PC-9 (cell line): ENCODE measurements at regions not wholly inside any gene's neighbourhood (a gene's known extent, or its start where the extent isn't known, plus 50 kb on each side); places are given as distances from the start of the nearest gene placed in this dataset.
"Not testable (repeated sequence)": the region's sequence is repeated elsewhere in the genome, so short reads cannot be mapped to it uniquely, and the experiment has no call there.

Source experiments
- CTCF ChIP-seq: fragments of 200-600 bp; sonication (generic); conservative IDR thresholded peaks from 2 replicates; pipeline ENCODE4 v1.6.1; 2017; ENCODE audit warnings: mixed run types, antibody characterized with exemption, mild to moderate bottlenecking, moderate library complexity
- EZH2 ChIP-seq: fragments of 200-600 bp; sonication (generic); IDR thresholded peaks from 2 replicates; pipeline ENCODE4 v1.8.0; 2017; ENCODE audit warnings: antibody characterized with exemption, low read depth

- TF ChIP-seq CTCF, EZH2: not testable (repeated sequence)
Observed at GRCh38 chr11:57893200-57893599, 130.5 kb upstream of the OR9Q1 start.
